Activated CD4-positive, alpha-beta T cell treated with anti-CD3 and anti-CD28 coated beads, Interleukin-2, Interleukin-6, amounts not matched to agents 100 ng/mL and 50 ng/mL, durations not matched to agents 16 hours and 8 hours (primary cell): ENCODE measurements at regions not wholly inside any gene's neighbourhood (a gene's known extent, or its start where the extent isn't known, plus 50 kb on each side); places are given as distances from the start of the nearest gene placed in this dataset.
A peak's percentile ranks its signal among the peaks of the same experiment; 100 is the strongest.

Experiments
- DNase-seq: peaks from one replicate; pipeline ENCODE4 v3.0.0-alpha.2; 2020

GRCh38 chr5:124410539-124411488, 335.6 kb downstream of the ZNF608 start:
- DNase-seq, result no peak

GRCh38 chr5:124408738-124409453, 337.5 kb downstream of the ZNF608 start:
- no peak for DNase-seq

GRCh38 chr5:124404796-124405195, 341.6 kb downstream of the ZNF608 start:
- no peak for DNase-seq

GRCh38 chr5:124403281-124403680, 343.2 kb downstream of the ZNF608 start:
- DNase-seq, result no peak

- peak; percentile 1 for DNase-seq
These were observed 344.3 kb downstream of the ZNF608 start for GRCh38 chr5:124402144-124402581.

- no peak for DNase-seq
These were observed 344.8 kb downstream of the ZNF608 start for GRCh38 chr5:124401476-124402143.

GRCh38 chr5:124399426-124399961, 346.9 kb downstream of the ZNF608 start:
- no peak for DNase-seq

GRCh38 chr5:124398460-124398859, 348.0 kb downstream of the ZNF608 start:
- DNase-seq, result no peak

GRCh38 chr5:124397317-124397716, 349.1 kb downstream of the ZNF608 start:
- no peak for DNase-seq

GRCh38 chr5:124395926-124396325, 350.5 kb downstream of the ZNF608 start:
- no peak for DNase-seq

- DNase-seq, result no peak
These were observed 351.2 kb downstream of the ZNF608 start for GRCh38 chr5:124395287-124395686.

GRCh38 chr5:124394700-124395245, 351.7 kb downstream of the ZNF608 start:
- no peak for DNase-seq

- DNase-seq, result no peak
These were observed 352.7 kb downstream of the ZNF608 start for GRCh38 chr5:124393584-124394379.

GRCh38 chr5:124383693-124384092, 362.7 kb downstream of the ZNF608 start:
- DNase-seq, result no peak

GRCh38 chr5:124377386-124377785, 369.1 kb downstream of the ZNF608 start:
- no peak for DNase-seq

- DNase-seq, result no peak
These were observed 372.6 kb downstream of the ZNF608 start for GRCh38 chr5:124373883-124374282.

- no peak for DNase-seq
These were observed 374.0 kb downstream of the ZNF608 start for GRCh38 chr5:124372457-124372856.

- DNase-seq, result no peak
These were observed 375.2 kb downstream of the ZNF608 start for GRCh38 chr5:124371111-124371706.

- no peak for DNase-seq
These were observed 375.8 kb downstream of the ZNF608 start for GRCh38 chr5:124370601-124371000.

GRCh38 chr5:124365361-124365801, 381.1 kb downstream of the ZNF608 start:
- no peak for DNase-seq

- no peak for DNase-seq
These were observed 390.5 kb downstream of the ZNF608 start for GRCh38 chr5:124355928-124356327.
